ENCODE measurements at regions not wholly inside any gene's neighbourhood (a gene's known extent, or its start where the extent isn't known, plus 50 kb on each side); places are given as distances from the start of the nearest gene placed in this dataset.
A peak's percentile ranks its signal among the peaks of the same experiment; 100 is the strongest.

DNA sequence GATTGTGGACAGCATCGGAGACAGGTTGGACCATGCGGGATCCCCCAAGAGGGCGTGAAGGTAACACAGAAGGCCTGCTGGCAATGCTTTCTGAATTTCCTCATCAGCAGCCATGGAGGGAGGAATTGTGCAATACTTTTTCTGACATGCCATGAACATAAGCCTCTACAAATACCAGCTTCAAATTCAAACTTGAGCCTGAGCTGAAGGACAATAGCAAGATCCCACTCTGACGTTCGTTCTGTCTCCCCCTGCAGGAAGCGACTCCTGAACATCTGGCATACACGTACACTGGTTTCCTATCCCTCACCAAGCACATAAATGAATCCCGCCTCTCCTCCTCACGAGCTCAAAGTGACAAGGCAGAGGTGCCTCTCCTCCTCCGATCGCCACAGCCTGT lies 312.2 kb downstream of the BRD1 start:
- TF ChIP-seq, protein P1, sequence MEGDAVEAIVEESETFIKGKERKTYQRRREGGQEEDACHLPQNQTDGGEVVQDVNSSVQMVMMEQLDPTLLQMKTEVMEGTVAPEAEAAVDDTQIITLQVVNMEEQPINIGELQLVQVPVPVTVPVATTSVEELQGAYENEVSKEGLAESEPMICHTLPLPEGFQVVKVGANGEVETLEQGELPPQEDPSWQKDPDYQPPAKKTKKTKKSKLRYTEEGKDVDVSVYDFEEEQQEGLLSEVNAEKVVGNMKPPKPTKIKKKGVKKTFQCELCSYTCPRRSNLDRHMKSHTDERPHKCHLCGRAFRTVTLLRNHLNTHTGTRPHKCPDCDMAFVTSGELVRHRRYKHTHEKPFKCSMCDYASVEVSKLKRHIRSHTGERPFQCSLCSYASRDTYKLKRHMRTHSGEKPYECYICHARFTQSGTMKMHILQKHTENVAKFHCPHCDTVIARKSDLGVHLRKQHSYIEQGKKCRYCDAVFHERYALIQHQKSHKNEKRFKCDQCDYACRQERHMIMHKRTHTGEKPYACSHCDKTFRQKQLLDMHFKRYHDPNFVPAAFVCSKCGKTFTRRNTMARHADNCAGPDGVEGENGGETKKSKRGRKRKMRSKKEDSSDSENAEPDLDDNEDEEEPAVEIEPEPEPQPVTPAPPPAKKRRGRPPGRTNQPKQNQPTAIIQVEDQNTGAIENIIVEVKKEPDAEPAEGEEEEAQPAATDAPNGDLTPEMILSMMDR (IDR thresholded peaks at IDR 0.05; ENCODE audit: low read depth, low read length): peak; percentile 37
- TF ChIP-seq POLR2A (IDR thresholded peaks at IDR 0.05; ENCODE audit: extremely low read depth, insufficient read length): no peak

Data from NB4 (cell line).